WTC11 (cell line): ENCODE measurements at regions not wholly inside any gene's neighbourhood (a gene's known extent, or its start where the extent isn't known, plus 50 kb on each side); places are given as distances from the start of the nearest gene placed in this dataset.

Experiments
- ETV6 ChIP-seq: sonication (generic); formaldehyde crosslinking; IDR thresholded peaks from 2 replicates; pipeline ENCODE4 v1.8.1; 2022; ENCODE audit warnings: mild to moderate bottlenecking, missing genetic modification reagents
- GABPB1 ChIP-seq: sonication (generic); formaldehyde crosslinking; IDR thresholded peaks from 2 replicates; pipeline ENCODE4 v1.8.1; 2023; ENCODE audit warnings: mild to moderate bottlenecking, missing genetic modification reagents
- IRF2 ChIP-seq: sonication (generic); formaldehyde crosslinking; IDR thresholded peaks from 2 replicates; pipeline ENCODE4 v1.8.0; 2022; ENCODE audit warnings: low read depth, missing genetic modification reagents, borderline replicate concordance
- KAT7 ChIP-seq: sonication (generic); formaldehyde crosslinking; IDR thresholded peaks from 2 replicates; pipeline ENCODE4 v1.8.1; 2023; ENCODE audit warnings: missing genetic modification reagents, mild to moderate bottlenecking, borderline replicate concordance
- NFE2L1 ChIP-seq: sonication (generic); formaldehyde crosslinking; IDR thresholded peaks from 2 replicates; pipeline ENCODE4 v1.8.1; 2023; ENCODE audit warnings: missing genetic modification reagents
- NR2C2 ChIP-seq: sonication (generic); formaldehyde crosslinking; IDR thresholded peaks from 2 replicates; pipeline ENCODE4 v1.8.0; 2022; ENCODE audit warnings: mild to moderate bottlenecking, missing genetic modification reagents
- NR3C1 ChIP-seq: sonication (generic); formaldehyde crosslinking; conservative IDR thresholded peaks from 2 replicates; pipeline ENCODE4 v1.8.1; 2023; ENCODE audit warnings: low read depth, mild to moderate bottlenecking, missing genetic modification reagents
- SP1 ChIP-seq: sonication (generic); formaldehyde crosslinking; conservative IDR thresholded peaks from 2 replicates; pipeline ENCODE4 v1.8.1; 2022; ENCODE audit warnings: missing genetic modification reagents
- USF2 ChIP-seq: sonication (generic); formaldehyde crosslinking; IDR thresholded peaks from 2 replicates; pipeline ENCODE4 v1.8.1; 2023; ENCODE audit warnings: mild to moderate bottlenecking, missing genetic modification reagents, moderate library complexity
- TF ChIP-seq, protein P1 (sequence below): fragments of 200-600 bp; IDR thresholded peaks from 2 replicates; pipeline ENCODE4 v1.8.0; 2022; ENCODE audit warnings: antibody characterized with exemption
- TF ChIP-seq, protein P2 (sequence below): sonication (generic); formaldehyde crosslinking; conservative IDR thresholded peaks from 2 replicates; pipeline ENCODE4 v1.8.1; 2023; ENCODE audit warnings: mild to moderate bottlenecking, low read depth, missing genetic modification reagents, moderate library complexity

DNA sequence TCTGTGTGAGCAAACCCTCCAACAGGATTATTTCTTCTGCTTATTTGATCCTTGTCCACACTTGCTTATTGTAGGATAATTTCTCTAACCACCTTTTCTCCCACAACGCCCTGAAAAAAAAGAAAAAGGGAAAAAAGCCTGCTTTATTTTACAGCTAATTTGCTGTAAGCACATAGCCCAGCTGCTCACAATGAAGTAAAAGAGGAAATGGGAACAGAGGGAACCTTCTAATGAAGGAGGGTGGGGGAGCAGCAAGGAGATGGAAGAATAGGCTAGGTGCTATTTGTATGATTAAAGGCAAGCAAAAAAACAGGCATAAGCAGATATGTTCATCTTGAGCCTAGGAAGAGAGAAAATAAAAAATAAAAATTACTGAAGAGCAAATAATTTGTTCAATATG, 331.6 kb downstream of the TXNL1 start:
- TF ChIP-seq USF2: no peak
- TF ChIP-seq GABPB1 (CRISPR knock-in tag): no peak
- TF ChIP-seq, protein P1, sequence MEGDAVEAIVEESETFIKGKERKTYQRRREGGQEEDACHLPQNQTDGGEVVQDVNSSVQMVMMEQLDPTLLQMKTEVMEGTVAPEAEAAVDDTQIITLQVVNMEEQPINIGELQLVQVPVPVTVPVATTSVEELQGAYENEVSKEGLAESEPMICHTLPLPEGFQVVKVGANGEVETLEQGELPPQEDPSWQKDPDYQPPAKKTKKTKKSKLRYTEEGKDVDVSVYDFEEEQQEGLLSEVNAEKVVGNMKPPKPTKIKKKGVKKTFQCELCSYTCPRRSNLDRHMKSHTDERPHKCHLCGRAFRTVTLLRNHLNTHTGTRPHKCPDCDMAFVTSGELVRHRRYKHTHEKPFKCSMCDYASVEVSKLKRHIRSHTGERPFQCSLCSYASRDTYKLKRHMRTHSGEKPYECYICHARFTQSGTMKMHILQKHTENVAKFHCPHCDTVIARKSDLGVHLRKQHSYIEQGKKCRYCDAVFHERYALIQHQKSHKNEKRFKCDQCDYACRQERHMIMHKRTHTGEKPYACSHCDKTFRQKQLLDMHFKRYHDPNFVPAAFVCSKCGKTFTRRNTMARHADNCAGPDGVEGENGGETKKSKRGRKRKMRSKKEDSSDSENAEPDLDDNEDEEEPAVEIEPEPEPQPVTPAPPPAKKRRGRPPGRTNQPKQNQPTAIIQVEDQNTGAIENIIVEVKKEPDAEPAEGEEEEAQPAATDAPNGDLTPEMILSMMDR: no peak
- TF ChIP-seq NR2C2 (CRISPR knock-in tag): no peak
- TF ChIP-seq, protein P2, sequence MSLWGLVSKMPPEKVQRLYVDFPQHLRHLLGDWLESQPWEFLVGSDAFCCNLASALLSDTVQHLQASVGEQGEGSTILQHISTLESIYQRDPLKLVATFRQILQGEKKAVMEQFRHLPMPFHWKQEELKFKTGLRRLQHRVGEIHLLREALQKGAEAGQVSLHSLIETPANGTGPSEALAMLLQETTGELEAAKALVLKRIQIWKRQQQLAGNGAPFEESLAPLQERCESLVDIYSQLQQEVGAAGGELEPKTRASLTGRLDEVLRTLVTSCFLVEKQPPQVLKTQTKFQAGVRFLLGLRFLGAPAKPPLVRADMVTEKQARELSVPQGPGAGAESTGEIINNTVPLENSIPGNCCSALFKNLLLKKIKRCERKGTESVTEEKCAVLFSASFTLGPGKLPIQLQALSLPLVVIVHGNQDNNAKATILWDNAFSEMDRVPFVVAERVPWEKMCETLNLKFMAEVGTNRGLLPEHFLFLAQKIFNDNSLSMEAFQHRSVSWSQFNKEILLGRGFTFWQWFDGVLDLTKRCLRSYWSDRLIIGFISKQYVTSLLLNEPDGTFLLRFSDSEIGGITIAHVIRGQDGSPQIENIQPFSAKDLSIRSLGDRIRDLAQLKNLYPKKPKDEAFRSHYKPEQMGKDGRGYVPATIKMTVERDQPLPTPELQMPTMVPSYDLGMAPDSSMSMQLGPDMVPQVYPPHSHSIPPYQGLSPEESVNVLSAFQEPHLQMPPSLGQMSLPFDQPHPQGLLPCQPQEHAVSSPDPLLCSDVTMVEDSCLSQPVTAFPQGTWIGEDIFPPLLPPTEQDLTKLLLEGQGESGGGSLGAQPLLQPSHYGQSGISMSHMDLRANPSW: no peak
- TF ChIP-seq NFE2L1 (CRISPR knock-in tag): no peak
- no peak for TF ChIP-seq ETV6
- TF ChIP-seq NR3C1 (CRISPR knock-in tag): no peak
- no peak for TF ChIP-seq SP1 (CRISPR knock-in tag)
- TF ChIP-seq KAT7 (CRISPR knock-in tag): no peak
- TF ChIP-seq IRF2 (CRISPR knock-in tag): no peak
